IMR-90 (cell line): ENCODE measurements at regions not wholly inside any gene's neighbourhood (a gene's known extent, or its start where the extent isn't known, plus 50 kb on each side); places are given as distances from the start of the nearest gene placed in this dataset.

Source experiments
- ATAC-seq: fragments of 200-7000 bp; cut with Tn5 transposase; 2 replicates; pipeline ENCODE4 v1.9.1; 2020; ENCODE audit warnings: low read depth, mild to moderate bottlenecking, moderate library complexity
- BruUV-seq: library from RNA; stranded (reverse); fragments of 400-500 nt; replicated peaks from 2 replicates; lab custom pipeline; 2021; lab: Mats Ljungman, UMichigan
- CTCF ChIA-PET: fragments of 300-600 bp; formaldehyde crosslinking; extraction: SDS; loops from one replicate; lab custom pipeline; 2021; ENCODE audit warnings: antibody characterized with exemption; lab: Yijun Ruan, JAX
- POLR2A ChIA-PET: fragments of 300-600 bp; sonication (Branson Sonifier 250); formaldehyde crosslinking; loops from one replicate; lab custom pipeline; 2022; ENCODE audit warnings: antibody characterized with exemption; ENCODE audit not compliant: unreplicated experiment; lab: Charles Lee
- DNase-seq: peaks from one replicate; pipeline ENCODE4 v3.0.0; 2013
- H2AFZ ChIP-seq: replicated peaks from 2 replicates; pipeline ENCODE3; 2013; ENCODE audit warnings: low read length, mild to moderate bottlenecking; ENCODE audit not compliant: poor library complexity
- H2AK5ac ChIP-seq: 2 replicates; pipeline ENCODE4 v1.6.1; 2013; ENCODE audit warnings: low read depth, low read length, inconsistent platforms
- H2AK9ac ChIP-seq: replicated peaks from 2 replicates; pipeline ENCODE3; 2013; ENCODE audit warnings: mild to moderate bottlenecking, low read depth, low read length, moderate library complexity; ENCODE audit not compliant: poor library complexity
- H2BK120ac ChIP-seq: 2 replicates; pipeline ENCODE4 v1.6.1; 2013; ENCODE audit warnings: low read depth, low read length, inconsistent platforms
- H2BK15ac ChIP-seq: 3 replicates; pipeline ENCODE4 v1.6.1; 2013; ENCODE audit warnings: low read depth, low read length, inconsistent platforms
- H2BK20ac ChIP-seq: 2 replicates; pipeline ENCODE4 v1.6.1; 2013; ENCODE audit warnings: low read depth, mild to moderate bottlenecking, inconsistent platforms, low read length, moderate library complexity
- H2BK5ac ChIP-seq: 2 replicates; pipeline ENCODE4 v1.6.1; 2013; ENCODE audit warnings: mild to moderate bottlenecking, low read depth, low read length, inconsistent platforms; ENCODE audit not compliant: poor library complexity, severe bottlenecking
- H3K14ac ChIP-seq: replicated peaks from 2 replicates; pipeline ENCODE4 v1.6.1; 2013; ENCODE audit warnings: low read depth, low read length, inconsistent platforms
- H3K18ac ChIP-seq: 2 replicates; pipeline ENCODE4 v1.6.1; 2013; ENCODE audit warnings: low read depth, low read length, control low read depth
- H3K23ac ChIP-seq: 2 replicates; pipeline ENCODE4 v1.6.1; 2013; ENCODE audit warnings: low read depth, low read length, inconsistent platforms
- H3K27ac ChIP-seq: 2 replicates; pipeline ENCODE4 v1.5.1; 2013; ENCODE audit warnings: mild to moderate bottlenecking, control low read depth, low read length; ENCODE audit not compliant: insufficient read depth
- H3K27me3 ChIP-seq: 2 replicates; pipeline ENCODE4 v1.6.1; 2013; ENCODE audit warnings: low read length; ENCODE audit not compliant: control insufficient read depth, insufficient read depth
- H3K36me3 ChIP-seq: 2 replicates; pipeline ENCODE4 v1.6.1; 2013; ENCODE audit warnings: low read length, mixed read lengths; ENCODE audit not compliant: control insufficient read depth, insufficient read depth
- H3K4ac ChIP-seq: 2 replicates; pipeline ENCODE4 v1.6.1; 2013; ENCODE audit warnings: low read depth, low read length, inconsistent platforms
- H3K4me1 ChIP-seq: 2 replicates; pipeline ENCODE4 v1.6.1; 2013; ENCODE audit warnings: low read length, mixed read lengths; ENCODE audit not compliant: control insufficient read depth, insufficient read depth
- H3K4me2 ChIP-seq: 2 replicates; pipeline ENCODE4 v1.6.1; 2013; ENCODE audit warnings: low read depth, mild to moderate bottlenecking, control low read depth, low read length, moderate library complexity
- H3K4me3 ChIP-seq: 2 replicates; pipeline ENCODE4 v1.5.1; 2013; ENCODE audit warnings: low read depth, mild to moderate bottlenecking, control low read depth, low read length, moderate library complexity; ENCODE audit not compliant: insufficient read depth
- H3K56ac ChIP-seq: 2 replicates; pipeline ENCODE4 v1.6.1; 2013; ENCODE audit warnings: low read length, inconsistent platforms; ENCODE audit not compliant: insufficient read depth; ENCODE audit errors: extremely low read depth
- H3K79me1 ChIP-seq, 2 experiments: 2 replicates each; pipeline ENCODE4 v1.6.1; 2013; ENCODE audit warnings: low read length in 2 of 2, inconsistent platforms in 1 of 2, low read depth in 1 of 2
- H3K9ac ChIP-seq: 2 replicates; pipeline ENCODE4 v1.6.1; 2013; ENCODE audit warnings: low read depth, low read length, control low read depth
- H3K9me1 ChIP-seq: 2 replicates; pipeline ENCODE4 v1.6.1; 2013; ENCODE audit warnings: low read length, inconsistent platforms; ENCODE audit not compliant: insufficient read depth
- H3K9me3 ChIP-seq: 2 replicates; pipeline ENCODE4 v1.6.1; 2013; ENCODE audit warnings: low read length; ENCODE audit not compliant: control insufficient read depth, insufficient read depth
- H4K20me1 ChIP-seq: 2 replicates; pipeline ENCODE4 v1.6.1; 2013; ENCODE audit warnings: low read length, inconsistent platforms; ENCODE audit not compliant: insufficient read depth
- H4K5ac ChIP-seq: 2 replicates; pipeline ENCODE4 v1.6.1; 2013; ENCODE audit warnings: mild to moderate bottlenecking, low read depth, low read length, control low read depth
- H4K8ac ChIP-seq, 2 experiments: 2 replicates each; pipeline ENCODE4 v1.6.1; 2013; ENCODE audit warnings: low read depth in 2 of 2, low read length in 2 of 2, control low read depth in 1 of 2, inconsistent platforms in 1 of 2
- H4K91ac ChIP-seq: 2 replicates; pipeline ENCODE4 v1.6.1; 2013; ENCODE audit warnings: low read depth, low read length, inconsistent platforms; ENCODE audit not compliant: insufficient read depth
- BHLHE40 ChIP-seq: fragments of 150-350 bp; IDR thresholded peaks from 2 replicates; pipeline ENCODE4 v1.6.1; 2016; ENCODE audit warnings: mild to moderate bottlenecking, low read depth, low read length
- CEBPB ChIP-seq: IDR thresholded peaks from 2 replicates; pipeline ENCODE4 v1.6.1; 2012; ENCODE audit warnings: low read depth, low read length, improper control_type of control experiment
- CHD1 ChIP-seq: IDR thresholded peaks from 2 replicates; pipeline ENCODE4 v1.6.1; 2012; ENCODE audit warnings: low read depth, low read length, improper control_type of control experiment
- FOS ChIP-seq: fragments of 150-350 bp; IDR thresholded peaks from 2 replicates; pipeline ENCODE4 v1.6.1; 2016; ENCODE audit warnings: low read depth, low read length
- MAFK ChIP-seq: IDR thresholded peaks from 2 replicates; pipeline ENCODE4 v1.6.1; 2012; ENCODE audit warnings: low read depth, low read length, improper control_type of control experiment
- MAZ ChIP-seq: IDR thresholded peaks from 2 replicates; pipeline ENCODE4 v1.6.1; 2012; ENCODE audit warnings: low read depth, mild to moderate bottlenecking, low read length, improper control_type of control experiment, moderate library complexity, borderline replicate concordance
- MXI1 ChIP-seq: IDR thresholded peaks from 2 replicates; pipeline ENCODE4 v1.6.1; 2012; ENCODE audit warnings: low read depth, mild to moderate bottlenecking, low read length, moderate library complexity, borderline replicate concordance
- NFE2L2 ChIP-seq: fragments of 150-350 bp; IDR thresholded peaks from 2 replicates; pipeline ENCODE4 v1.6.1; 2016; ENCODE audit warnings: low read depth, mild to moderate bottlenecking, low read length
- POLR2A ChIP-seq: IDR thresholded peaks from 2 replicates; pipeline ENCODE4 v1.6.1; 2012; ENCODE audit warnings: mild to moderate bottlenecking, low read depth, low read length
- RAD21 ChIP-seq: IDR thresholded peaks from 2 replicates; pipeline ENCODE4 v1.6.1; 2012; ENCODE audit warnings: low read length, improper control_type of control experiment
- RCOR1 ChIP-seq: IDR thresholded peaks from 2 replicates; pipeline ENCODE4 v1.6.1; 2012; ENCODE audit warnings: mild to moderate bottlenecking, low read length, improper control_type of control experiment; ENCODE audit not compliant: insufficient replicate concordance
- RFX5 ChIP-seq: IDR thresholded peaks from 2 replicates; pipeline ENCODE4 v1.8.0; 2012; ENCODE audit warnings: low read depth, mild to moderate bottlenecking, low read length, moderate library complexity
- SMC3 ChIP-seq: fragments of 150-350 bp; IDR thresholded peaks from 2 replicates; pipeline ENCODE4 v1.6.1; 2016; ENCODE audit warnings: low read depth, mild to moderate bottlenecking, antibody characterized with exemption, low read length, moderate library complexity
- WGBS, 2 experiments: methylation state at CpG; one replicate each; pipeline versions ENCODE4 v1.1.5 to v1.1.7; 2013; ENCODE audit warnings: missing lambda C conversion rate in 2 of 2; ENCODE audit not compliant: insufficient read length in 1 of 2; ENCODE audit errors: extremely low coverage in 2 of 2; 5-methylcytosine and 5-hydroxymethylcytosine counted together
- dilution Hi-C: fragments of 300-500 bp; cut with HindIII; formaldehyde crosslinking; loops from one replicate; pipeline ENCODE4 v1.14.3; 2018; ENCODE audit warnings: low sequenced_read_pairs; ENCODE audit not compliant: unreplicated experiment
- in situ Hi-C: fragments of 300-500 bp; cut with MboI; formaldehyde crosslinking; loops from 3 replicates; pipeline ENCODE4 v1.14.3; 2019; ENCODE audit warnings: low sequenced_read_pairs, inconsistent platforms, mixed read lengths
- intact Hi-C: fragments of 100-400 bp; cut with micrococcal nuclease; formaldehyde crosslinking; loops from 2 replicates; pipeline ENCODE4 v1.10.0; 2022
- TF ChIP-seq, protein P1 (sequence below): fragments of 150-350 bp; IDR thresholded peaks from 2 replicates; pipeline ENCODE4 v1.6.1; 2016; ENCODE audit warnings: low read depth, mild to moderate bottlenecking, low read length, moderate library complexity, borderline replicate concordance
- TF ChIP-seq, protein P2 (sequence below): fragments of 150-350 bp; IDR thresholded peaks from 2 replicates; pipeline ENCODE4 v1.6.1; 2017; ENCODE audit warnings: mild to moderate bottlenecking, antibody characterized with exemption, low read length, low read depth
- TF ChIP-seq, protein P3 (sequence below): conservative IDR thresholded peaks from 2 replicates; pipeline ENCODE4 v1.5.1; 2012; ENCODE audit warnings: mild to moderate bottlenecking, low read depth, low read length, improper control_type of control experiment

DNA sequence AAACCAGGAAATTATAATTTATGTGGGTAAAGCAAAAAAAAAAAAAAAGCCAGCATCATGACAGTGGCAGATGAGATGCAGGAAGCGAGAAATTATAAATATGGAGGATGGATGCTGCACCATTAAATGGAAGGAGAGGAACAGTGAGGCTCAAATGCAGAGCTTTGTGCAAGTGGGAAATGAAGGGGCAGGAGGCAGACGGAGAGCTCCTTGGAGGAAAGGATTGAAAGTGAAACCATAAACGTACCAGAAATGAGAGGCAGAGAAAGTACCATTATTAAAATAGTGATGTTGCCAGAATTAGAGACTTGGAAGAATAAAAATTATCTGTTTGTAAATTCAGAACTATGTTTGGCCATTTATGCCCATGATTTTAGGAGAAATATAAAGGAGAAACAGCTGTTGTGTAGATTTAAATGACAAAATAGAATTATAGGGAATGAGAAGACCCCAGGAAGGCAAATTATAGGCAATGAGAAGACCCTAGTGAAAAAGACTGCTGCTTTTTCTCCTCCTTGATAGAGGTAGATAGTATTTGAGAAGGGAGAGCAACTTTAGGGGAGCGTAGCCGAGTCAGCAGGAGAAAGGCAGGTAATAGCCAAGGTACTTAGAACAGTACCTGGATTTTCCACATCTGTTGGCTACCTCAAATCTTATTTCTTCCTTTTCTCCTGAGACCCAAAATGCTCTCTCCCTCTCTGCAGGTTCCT is 341.0 kb upstream of the CD180 start:
- no peak for DNase-seq
- Histone ChIP-seq H3K4me3 (peak overlapping the region; percentile 27; the same call in 1 of the 2 replicates), H4K91ac (no peak overlapping the region), H3K14ac (no peak overlapping the region), H3K36me3 (no peaks in the 10 kb centered on the region), H2BK5ac (no peak overlapping the region), H2BK20ac (no peak overlapping the region), H3K4me2 (peak overlapping the region; percentile 45; the same call in 1 of the 2 replicates), H3K56ac (no peak overlapping the region), H2AFZ (no peak overlapping the region), H3K9me3 (no peaks in the 10 kb centered on the region), H4K5ac (no peak overlapping the region), H2BK120ac (no peak overlapping the region), H3K4me1 (no peaks in the 10 kb centered on the region), H2AK9ac (no peak overlapping the region), H3K27ac (no peak overlapping the region), H2AK5ac (no peak overlapping the region), H3K27me3 (no peaks in the 10 kb centered on the region), H3K23ac (no peak overlapping the region), H2BK15ac (no peak overlapping the region), H4K8ac (no peak overlapping the region), H3K9me1 (no peaks in the 10 kb centered on the region), H3K9ac (no peak overlapping the region), H3K18ac (no peak overlapping the region), H3K4ac (no peak overlapping the region), H4K20me1 (no peaks in the 10 kb centered on the region), H3K79me1 (no peaks in the 10 kb centered on the region)
- WGBS, 2 experiments = 40% methylated on average over 1 of the region's 5 CpGs; no CpG with 5 or more reads in 1 of the 2 experiments
- dilution Hi-C loops = no loop called here
- no TSS peak for BruUV-seq
- ATAC-seq = no peak
- ChIA-PET CTCF (interaction anchor here (0.6 kb wide), 2 partner anchors 80 to 928 kb away, joined by 3 to 7 read pairs; no protein-coding TSS in a partner anchor), POLR2A (no interaction called here)
- intact Hi-C loops = loop anchor here (10.0 kb wide), 1 partner anchor 717 kb away; no protein-coding TSS in a partner anchor
- in situ Hi-C loops = no loop called here
- TF ChIP-seq, protein P1, sequence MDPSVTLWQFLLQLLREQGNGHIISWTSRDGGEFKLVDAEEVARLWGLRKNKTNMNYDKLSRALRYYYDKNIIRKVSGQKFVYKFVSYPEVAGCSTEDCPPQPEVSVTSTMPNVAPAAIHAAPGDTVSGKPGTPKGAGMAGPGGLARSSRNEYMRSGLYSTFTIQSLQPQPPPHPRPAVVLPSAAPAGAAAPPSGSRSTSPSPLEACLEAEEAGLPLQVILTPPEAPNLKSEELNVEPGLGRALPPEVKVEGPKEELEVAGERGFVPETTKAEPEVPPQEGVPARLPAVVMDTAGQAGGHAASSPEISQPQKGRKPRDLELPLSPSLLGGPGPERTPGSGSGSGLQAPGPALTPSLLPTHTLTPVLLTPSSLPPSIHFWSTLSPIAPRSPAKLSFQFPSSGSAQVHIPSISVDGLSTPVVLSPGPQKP = no peak
- no peak for TF ChIP-seq RFX5
- TF ChIP-seq RCOR1 = no peak
- TF ChIP-seq MAFK = no peak
- TF ChIP-seq, protein P2, sequence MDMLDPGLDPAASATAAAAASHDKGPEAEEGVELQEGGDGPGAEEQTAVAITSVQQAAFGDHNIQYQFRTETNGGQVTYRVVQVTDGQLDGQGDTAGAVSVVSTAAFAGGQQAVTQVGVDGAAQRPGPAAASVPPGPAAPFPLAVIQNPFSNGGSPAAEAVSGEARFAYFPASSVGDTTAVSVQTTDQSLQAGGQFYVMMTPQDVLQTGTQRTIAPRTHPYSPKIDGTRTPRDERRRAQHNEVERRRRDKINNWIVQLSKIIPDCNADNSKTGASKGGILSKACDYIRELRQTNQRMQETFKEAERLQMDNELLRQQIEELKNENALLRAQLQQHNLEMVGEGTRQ = no peak
- TF ChIP-seq MAZ = no peak
- TF ChIP-seq RAD21 = no peak
- no peak for TF ChIP-seq BHLHE40
- no peak for TF ChIP-seq NFE2L2
- TF ChIP-seq FOS = no peak
- TF ChIP-seq SMC3 = no peak
- TF ChIP-seq, protein P3, sequence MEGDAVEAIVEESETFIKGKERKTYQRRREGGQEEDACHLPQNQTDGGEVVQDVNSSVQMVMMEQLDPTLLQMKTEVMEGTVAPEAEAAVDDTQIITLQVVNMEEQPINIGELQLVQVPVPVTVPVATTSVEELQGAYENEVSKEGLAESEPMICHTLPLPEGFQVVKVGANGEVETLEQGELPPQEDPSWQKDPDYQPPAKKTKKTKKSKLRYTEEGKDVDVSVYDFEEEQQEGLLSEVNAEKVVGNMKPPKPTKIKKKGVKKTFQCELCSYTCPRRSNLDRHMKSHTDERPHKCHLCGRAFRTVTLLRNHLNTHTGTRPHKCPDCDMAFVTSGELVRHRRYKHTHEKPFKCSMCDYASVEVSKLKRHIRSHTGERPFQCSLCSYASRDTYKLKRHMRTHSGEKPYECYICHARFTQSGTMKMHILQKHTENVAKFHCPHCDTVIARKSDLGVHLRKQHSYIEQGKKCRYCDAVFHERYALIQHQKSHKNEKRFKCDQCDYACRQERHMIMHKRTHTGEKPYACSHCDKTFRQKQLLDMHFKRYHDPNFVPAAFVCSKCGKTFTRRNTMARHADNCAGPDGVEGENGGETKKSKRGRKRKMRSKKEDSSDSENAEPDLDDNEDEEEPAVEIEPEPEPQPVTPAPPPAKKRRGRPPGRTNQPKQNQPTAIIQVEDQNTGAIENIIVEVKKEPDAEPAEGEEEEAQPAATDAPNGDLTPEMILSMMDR = no peak
- no peak for TF ChIP-seq CEBPB
- TF ChIP-seq POLR2A = no peak
- TF ChIP-seq MXI1 = no peak
- TF ChIP-seq CHD1 = no peak
